ENCODE measurements at regions not wholly inside any gene's neighbourhood (a gene's known extent, or its start where the extent isn't known, plus 50 kb on each side); places are given as distances from the start of the nearest gene placed in this dataset.

- no peak overlapping the region for H3K4me3 ChIP-seq (ENCODE audit: low read depth, low read length)
- DNase-seq (ENCODE audit: low read depth), result no peak
- TF ChIP-seq, protein P1, sequence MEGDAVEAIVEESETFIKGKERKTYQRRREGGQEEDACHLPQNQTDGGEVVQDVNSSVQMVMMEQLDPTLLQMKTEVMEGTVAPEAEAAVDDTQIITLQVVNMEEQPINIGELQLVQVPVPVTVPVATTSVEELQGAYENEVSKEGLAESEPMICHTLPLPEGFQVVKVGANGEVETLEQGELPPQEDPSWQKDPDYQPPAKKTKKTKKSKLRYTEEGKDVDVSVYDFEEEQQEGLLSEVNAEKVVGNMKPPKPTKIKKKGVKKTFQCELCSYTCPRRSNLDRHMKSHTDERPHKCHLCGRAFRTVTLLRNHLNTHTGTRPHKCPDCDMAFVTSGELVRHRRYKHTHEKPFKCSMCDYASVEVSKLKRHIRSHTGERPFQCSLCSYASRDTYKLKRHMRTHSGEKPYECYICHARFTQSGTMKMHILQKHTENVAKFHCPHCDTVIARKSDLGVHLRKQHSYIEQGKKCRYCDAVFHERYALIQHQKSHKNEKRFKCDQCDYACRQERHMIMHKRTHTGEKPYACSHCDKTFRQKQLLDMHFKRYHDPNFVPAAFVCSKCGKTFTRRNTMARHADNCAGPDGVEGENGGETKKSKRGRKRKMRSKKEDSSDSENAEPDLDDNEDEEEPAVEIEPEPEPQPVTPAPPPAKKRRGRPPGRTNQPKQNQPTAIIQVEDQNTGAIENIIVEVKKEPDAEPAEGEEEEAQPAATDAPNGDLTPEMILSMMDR (IDR thresholded peaks at IDR 0.05; ENCODE audit: low read depth, low read length, missing control alignments), result no peak
Observed at GRCh38 chr15:35912196-35912595, 366.2 kb upstream of the DPH6 start.

GRCh38 chr15:35914573-35914972, 368.6 kb upstream of the DPH6 start:
- TF ChIP-seq, protein P1 (IDR thresholded peaks at IDR 0.05; ENCODE audit: low read depth, low read length, missing control alignments), result no peak
- DNase-seq (ENCODE audit: low read depth), result no peak
- H3K4me3 ChIP-seq (ENCODE audit: low read depth, low read length), result no peak overlapping the region

- TF ChIP-seq, protein P1 (IDR thresholded peaks at IDR 0.05; ENCODE audit: low read depth, low read length, missing control alignments), result no peak
- DNase-seq (ENCODE audit: low read depth), result no peak
Observed at GRCh38 chr15:35921046-35921445, 375.1 kb upstream of the DPH6 start.

DNA sequence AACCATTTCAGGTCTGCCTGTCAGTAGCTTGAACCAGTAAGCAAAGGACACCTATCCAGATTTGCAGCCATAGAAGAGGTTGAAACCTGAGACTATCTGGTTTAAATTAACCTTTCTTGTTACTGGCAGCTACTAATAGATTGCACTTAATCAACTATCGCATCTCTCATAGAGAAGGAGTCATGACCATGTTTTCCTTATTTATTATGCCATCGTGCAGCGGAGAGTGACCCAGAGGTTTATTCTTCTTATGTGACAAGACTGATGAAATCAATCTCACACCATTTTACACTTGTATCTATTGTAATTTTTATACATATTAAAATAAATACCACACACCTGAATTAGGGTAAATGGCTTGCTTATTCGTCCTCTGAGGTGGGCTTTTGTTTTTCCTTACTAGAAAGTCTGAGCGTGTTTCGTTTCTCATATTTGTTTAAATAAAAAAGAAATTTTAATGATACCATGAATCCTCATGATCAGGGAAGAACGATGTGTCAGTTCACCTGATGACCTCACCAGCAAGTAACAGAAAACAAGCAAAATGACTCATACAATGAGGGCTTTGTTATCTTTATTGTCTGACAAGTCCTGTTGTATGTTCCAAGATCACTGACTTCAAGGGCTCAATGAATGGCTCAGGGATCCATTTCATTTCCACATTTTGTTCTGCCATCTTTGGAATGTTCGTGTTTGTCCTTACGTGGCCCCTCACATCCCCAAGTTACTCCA, 379.5 kb upstream of the DPH6 start:
- no peak for DNase-seq (ENCODE audit: low read depth)
- H3K4me3 ChIP-seq (ENCODE audit: low read depth, low read length), result no peak overlapping the region
- TF ChIP-seq, protein P1 (IDR thresholded peaks at IDR 0.05; ENCODE audit: low read depth, low read length, missing control alignments), result no peak

More at GRCh38 chr15:35921046-35921445, 375.1 kb upstream of the DPH6 start:
- H3K4me3 ChIP-seq (ENCODE audit: low read depth, low read length), result no peak overlapping the region

- H3K4me3 ChIP-seq (ENCODE audit: low read depth, low read length), result no peak overlapping the region
- TF ChIP-seq, protein P1 (IDR thresholded peaks at IDR 0.05; ENCODE audit: low read depth, low read length, missing control alignments), result no peak
- DNase-seq (ENCODE audit: low read depth), result no peak
Observed at GRCh38 chr15:35926007-35926380, 380.0 kb upstream of the DPH6 start.

- no peak overlapping the region for H3K4me3 ChIP-seq (ENCODE audit: low read depth, low read length)
- TF ChIP-seq, protein P1 (IDR thresholded peaks at IDR 0.05; ENCODE audit: low read depth, low read length, missing control alignments), result no peak
- no peak for DNase-seq (ENCODE audit: low read depth)
Observed at GRCh38 chr15:35928847-35929246, 382.9 kb upstream of the DPH6 start.
